ENCODE measurements at regions not wholly inside any gene's neighbourhood (a gene's known extent, or its start where the extent isn't known, plus 50 kb on each side); places are given as distances from the start of the nearest gene placed in this dataset.

DNA sequence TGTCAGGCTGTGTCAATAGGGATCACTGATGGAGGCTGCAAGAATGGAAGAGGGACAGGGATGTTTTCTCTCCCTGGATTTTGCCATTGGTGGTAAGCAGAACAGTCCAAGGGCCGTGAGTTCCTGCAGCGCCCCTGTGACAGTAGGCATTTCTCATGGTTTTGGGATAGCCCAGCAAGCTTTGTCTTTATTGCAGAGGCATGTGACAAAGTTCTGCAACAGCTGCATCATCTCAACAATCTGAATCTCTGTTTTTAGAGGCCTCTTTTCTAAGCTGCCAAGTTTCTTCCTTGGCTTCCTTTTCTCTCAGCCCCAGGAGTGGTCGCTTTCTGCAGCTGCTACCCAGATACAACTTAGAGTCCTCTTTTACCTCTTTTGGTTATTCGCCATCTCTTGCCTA lies 95.7 kb upstream of the TSHZ3 start:
- no peak overlapping the region for H3K27ac ChIP-seq (ENCODE audit: insufficient read depth, low read length)
- DNase-seq (no peak), ATAC-seq (ENCODE audit: low read depth) (no peak)
- dilution Hi-C loops (cut with HindIII; ENCODE audit: low sequenced_read_pairs, unreplicated experiment): no loop called here
- no peak overlapping the region for H3K9ac ChIP-seq (ENCODE audit: low read depth, low read length)
- no peaks in the 10 kb centered on the region for H3K36me3 ChIP-seq (ENCODE audit: control insufficient read depth, insufficient read depth, low read length)
- H3K56ac ChIP-seq (ENCODE audit: extremely low read depth, insufficient read depth, low read length): no peak overlapping the region
- no peaks in the 10 kb centered on the region for H3K79me1 ChIP-seq (ENCODE audit: low read depth in 1 of 2, low read length in 2 of 2)
- H2BK20ac ChIP-seq (ENCODE audit: low read depth, low read length): no peak overlapping the region
- intact Hi-C loops (cut with micrococcal nuclease): loop anchor here (5.0 kb wide), 1 partner anchor 98 kb away; the partner anchor contains the start of gene TSHZ3
- no peak overlapping the region for H3K4ac ChIP-seq (ENCODE audit: low read depth, low read length)
- TF ChIP-seq MXI1 (IDR thresholded peaks at IDR 0.05; ENCODE audit: borderline replicate concordance, low read depth, low read length) (no peak), POLR2A (IDR thresholded peaks at IDR 0.05; ENCODE audit: low read depth, low read length) (no peak), RFX5 (IDR thresholded peaks at IDR 0.05; ENCODE audit: low read depth, low read length) (no peak), RAD21 (IDR thresholded peaks at IDR 0.05; ENCODE audit: low read length) (no peak), MAZ (IDR thresholded peaks at IDR 0.05; ENCODE audit: borderline replicate concordance, low read depth, low read length) (no peak)
- TF ChIP-seq, protein P1, sequence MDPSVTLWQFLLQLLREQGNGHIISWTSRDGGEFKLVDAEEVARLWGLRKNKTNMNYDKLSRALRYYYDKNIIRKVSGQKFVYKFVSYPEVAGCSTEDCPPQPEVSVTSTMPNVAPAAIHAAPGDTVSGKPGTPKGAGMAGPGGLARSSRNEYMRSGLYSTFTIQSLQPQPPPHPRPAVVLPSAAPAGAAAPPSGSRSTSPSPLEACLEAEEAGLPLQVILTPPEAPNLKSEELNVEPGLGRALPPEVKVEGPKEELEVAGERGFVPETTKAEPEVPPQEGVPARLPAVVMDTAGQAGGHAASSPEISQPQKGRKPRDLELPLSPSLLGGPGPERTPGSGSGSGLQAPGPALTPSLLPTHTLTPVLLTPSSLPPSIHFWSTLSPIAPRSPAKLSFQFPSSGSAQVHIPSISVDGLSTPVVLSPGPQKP (IDR thresholded peaks at IDR 0.05; ENCODE audit: borderline replicate concordance, low read depth, low read length): no peak
- TF ChIP-seq, protein P2, sequence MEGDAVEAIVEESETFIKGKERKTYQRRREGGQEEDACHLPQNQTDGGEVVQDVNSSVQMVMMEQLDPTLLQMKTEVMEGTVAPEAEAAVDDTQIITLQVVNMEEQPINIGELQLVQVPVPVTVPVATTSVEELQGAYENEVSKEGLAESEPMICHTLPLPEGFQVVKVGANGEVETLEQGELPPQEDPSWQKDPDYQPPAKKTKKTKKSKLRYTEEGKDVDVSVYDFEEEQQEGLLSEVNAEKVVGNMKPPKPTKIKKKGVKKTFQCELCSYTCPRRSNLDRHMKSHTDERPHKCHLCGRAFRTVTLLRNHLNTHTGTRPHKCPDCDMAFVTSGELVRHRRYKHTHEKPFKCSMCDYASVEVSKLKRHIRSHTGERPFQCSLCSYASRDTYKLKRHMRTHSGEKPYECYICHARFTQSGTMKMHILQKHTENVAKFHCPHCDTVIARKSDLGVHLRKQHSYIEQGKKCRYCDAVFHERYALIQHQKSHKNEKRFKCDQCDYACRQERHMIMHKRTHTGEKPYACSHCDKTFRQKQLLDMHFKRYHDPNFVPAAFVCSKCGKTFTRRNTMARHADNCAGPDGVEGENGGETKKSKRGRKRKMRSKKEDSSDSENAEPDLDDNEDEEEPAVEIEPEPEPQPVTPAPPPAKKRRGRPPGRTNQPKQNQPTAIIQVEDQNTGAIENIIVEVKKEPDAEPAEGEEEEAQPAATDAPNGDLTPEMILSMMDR (conservative IDR thresholded peaks at IDR 0.05; ENCODE audit: low read depth, low read length): no peak
- TF ChIP-seq, protein P3, sequence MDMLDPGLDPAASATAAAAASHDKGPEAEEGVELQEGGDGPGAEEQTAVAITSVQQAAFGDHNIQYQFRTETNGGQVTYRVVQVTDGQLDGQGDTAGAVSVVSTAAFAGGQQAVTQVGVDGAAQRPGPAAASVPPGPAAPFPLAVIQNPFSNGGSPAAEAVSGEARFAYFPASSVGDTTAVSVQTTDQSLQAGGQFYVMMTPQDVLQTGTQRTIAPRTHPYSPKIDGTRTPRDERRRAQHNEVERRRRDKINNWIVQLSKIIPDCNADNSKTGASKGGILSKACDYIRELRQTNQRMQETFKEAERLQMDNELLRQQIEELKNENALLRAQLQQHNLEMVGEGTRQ (IDR thresholded peaks at IDR 0.05; ENCODE audit: low read depth, low read length): no peak
- no peak overlapping the region for H2BK120ac ChIP-seq (ENCODE audit: low read depth, low read length)
- WGBS, 2 experiments (ENCODE audit: extremely low coverage in 2 of 2, insufficient read length in 1 of 2): 52% methylated on average over 2 of the region's 4 CpGs; no CpG with 5 or more reads in 1 of the 2 experiments
- no peak overlapping the region for H3K23ac ChIP-seq (ENCODE audit: low read depth, low read length)
- H3K18ac ChIP-seq (ENCODE audit: low read depth, low read length): no peak overlapping the region
- no peak overlapping the region for H4K8ac ChIP-seq (ENCODE audit: low read depth in 2 of 2, low read length in 2 of 2)
- H2BK15ac ChIP-seq (ENCODE audit: low read depth, low read length): no peak overlapping the region
- no peak overlapping the region for H3K4me2 ChIP-seq (ENCODE audit: low read depth, low read length)
- H3K9me1 ChIP-seq (ENCODE audit: insufficient read depth, low read length): no peaks in the 10 kb centered on the region
- H3K4me3 ChIP-seq (ENCODE audit: insufficient read depth, low read depth, low read length): no peak overlapping the region
- no peak overlapping the region for H4K91ac ChIP-seq (ENCODE audit: insufficient read depth, low read depth, low read length)
- no peaks in the 10 kb centered on the region for H3K9me3 ChIP-seq (ENCODE audit: control insufficient read depth, insufficient read depth, low read length)
- no peak overlapping the region for H2AK9ac ChIP-seq (replicated peaks; ENCODE audit: low read depth, low read length, poor library complexity)
- BruUV-seq (replicated peaks): no TSS peak
- H2AK5ac ChIP-seq (ENCODE audit: low read depth, low read length): no peak overlapping the region
- H4K5ac ChIP-seq (ENCODE audit: low read depth, low read length): no peak overlapping the region
- ChIA-PET CTCF (no interaction called here), POLR2A (ENCODE audit: unreplicated experiment) (no interaction called here)
- no peak overlapping the region for H3K14ac ChIP-seq (replicated peaks; ENCODE audit: low read depth, low read length)
- in situ Hi-C loops (cut with MboI; ENCODE audit: low sequenced_read_pairs): no loop called here
- no peak overlapping the region for H2AFZ ChIP-seq (replicated peaks; ENCODE audit: low read length, poor library complexity)
- no peak overlapping the region for H2BK5ac ChIP-seq (ENCODE audit: low read depth, low read length, poor library complexity, severe bottlenecking)
- H3K27me3 ChIP-seq (ENCODE audit: control insufficient read depth, insufficient read depth, low read length): peaks cover 1% of the 10 kb centered on the region
- peaks cover 4% of the 10 kb centered on the region; the same call in 1 of the 2 replicates for H3K4me1 ChIP-seq (ENCODE audit: control insufficient read depth, insufficient read depth, low read length)
- H4K20me1 ChIP-seq (ENCODE audit: insufficient read depth, low read length): no peaks in the 10 kb centered on the region

Measured in IMR-90 (cell line).